Endothelial cell of umbilical vein (primary cell): ENCODE measurements at regions not wholly inside any gene's neighbourhood (a gene's known extent, or its start where the extent isn't known, plus 50 kb on each side); places are given as distances from the start of the nearest gene placed in this dataset.

Source experiments
- BruUV-seq: library from RNA; stranded (reverse); fragments of 400-500 nt; replicated peaks from 2 replicates; lab custom pipeline; 2021; lab: Mats Ljungman, UMichigan
- CTCF ChIA-PET: fragments of 300-600, 350-600 bp; sonication (Branson Sonifier 250); formaldehyde crosslinking; loops from one replicate; lab custom pipeline; 2021; ENCODE audit warnings: antibody characterized with exemption, inconsistent platforms; lab: Charles Lee
- POLR2A ChIA-PET: fragments of 300-600, 350-600 bp; sonication (Branson Sonifier 250); formaldehyde crosslinking; loops from one replicate; lab custom pipeline; 2021; ENCODE audit warnings: antibody characterized with exemption, inconsistent platforms; lab: Charles Lee
- DNase-seq: peaks from one replicate; pipeline ENCODE4 v3.0.0-alpha.2; 2011; ENCODE audit warnings: low read depth, low spot score
- FAIRE-seq: peaks from 2 replicates; lab custom pipeline; 2011; peaks lifted over from hg19 to GRCh38; lab: Jason Lieb, UNC
- H2AFZ ChIP-seq: 2 replicates; pipeline ENCODE4 v1.6.0; 2012; ENCODE audit warnings: low read depth, low read length, control low read depth, inconsistent platforms
- H3K27ac ChIP-seq: 2 replicates; pipeline ENCODE4 v1.5.1; 2011; ENCODE audit warnings: low read depth, mild to moderate bottlenecking, control low read depth, low read length, moderate library complexity; ENCODE audit not compliant: insufficient read depth
- H3K27me3 ChIP-seq, 2 experiments: 2 replicates each; pipeline versions ENCODE4 v1.6.0 to v1.6.1; 2011; ENCODE audit warnings: low read length in 2 of 2, mixed read lengths in 1 of 2; ENCODE audit not compliant: control insufficient read depth in 2 of 2, insufficient read depth in 2 of 2
- H3K36me3 ChIP-seq, 2 experiments: 2 replicates in 1 of 2; 3 replicates in 1 of 2; pipeline ENCODE4 v1.5.1; 2011; ENCODE audit warnings: low read length in 2 of 2, mild to moderate bottlenecking in 1 of 2, moderate library complexity in 1 of 2; ENCODE audit not compliant: control insufficient read depth in 2 of 2, insufficient read depth in 2 of 2; ENCODE audit errors: extremely low read depth in 1 of 2
- H3K4me1 ChIP-seq: 3 replicates; pipeline ENCODE4 v1.5.1; 2011; ENCODE audit warnings: mild to moderate bottlenecking, low read length; ENCODE audit not compliant: control insufficient read depth, insufficient read depth; ENCODE audit errors: extremely low read depth
- H3K4me2 ChIP-seq: 2 replicates; pipeline ENCODE4 v1.6.1; 2011; ENCODE audit warnings: low read length, control low read depth, mixed read lengths; ENCODE audit not compliant: insufficient read depth
- H3K4me3 ChIP-seq, 3 experiments: fragments of 200-600 bp in 1 of 3; sonication (generic), shearing (Covaris generic) in 1 of 3; replicated peaks in 1 of 3; 2 replicates each; pipeline ENCODE4 v1.5.1; 2011 to 2016; ENCODE audit warnings: control low read depth in 3 of 3, low read length in 3 of 3, mild to moderate bottlenecking in 2 of 3, inconsistent platforms in 1 of 3, low read depth in 1 of 3, moderate library complexity in 1 of 3; ENCODE audit not compliant: insufficient read depth in 1 of 3
- H3K79me2 ChIP-seq: 2 replicates; pipeline ENCODE4 v1.6.0; 2012; ENCODE audit warnings: low read length, inconsistent platforms; ENCODE audit not compliant: control insufficient read depth, insufficient read depth
- H3K9ac ChIP-seq: replicated peaks from 2 replicates; pipeline ENCODE3; 2011; ENCODE audit warnings: low read length, control low read depth; ENCODE audit not compliant: insufficient read depth; ENCODE audit errors: extremely low read depth
- H3K9me1 ChIP-seq: replicated peaks from 3 replicates; pipeline ENCODE4 v1.6.0; 2011; ENCODE audit warnings: mild to moderate bottlenecking, low read length; ENCODE audit not compliant: control insufficient read depth, insufficient read depth; ENCODE audit errors: extremely low read depth
- H3K9me3 ChIP-seq: replicated peaks from 2 replicates; pipeline ENCODE4 v1.5.1; 2012; ENCODE audit warnings: low read length, inconsistent platforms; ENCODE audit not compliant: control insufficient read depth, insufficient read depth
- H4K20me1 ChIP-seq: replicated peaks from 2 replicates; pipeline ENCODE3; 2011; ENCODE audit warnings: mild to moderate bottlenecking, low read length; ENCODE audit not compliant: control insufficient read depth, insufficient read depth; ENCODE audit errors: extremely low read depth
- CTCF ChIP-seq, 2 donors: IDR thresholded peaks; 1 replicate in 1 of 2; 2 replicates in 1 of 2; pipeline ENCODE4 v1.5.1; 2011; ENCODE audit warnings: low read length in 2 of 2, mild to moderate bottlenecking in 2 of 2, moderate library complexity in 2 of 2, control low read depth in 1 of 2, inconsistent platforms in 1 of 2, low read depth in 1 of 2; ENCODE audit not compliant: insufficient read depth in 1 of 2; ENCODE audit errors: extremely low read depth in 1 of 2
- EZH2 ChIP-seq: IDR thresholded peaks from 2 replicates; pipeline ENCODE4 v1.6.1; 2012; ENCODE audit warnings: borderline replicate concordance, low read depth, mild to moderate bottlenecking, moderate library complexity, low read length, inconsistent platforms; ENCODE audit not compliant: severe bottlenecking
- FOS ChIP-seq: IDR thresholded peaks from 2 replicates; pipeline ENCODE4 v1.6.1; 2011; ENCODE audit warnings: mild to moderate bottlenecking, low read length, moderate library complexity, borderline replicate concordance; ENCODE audit not compliant: insufficient read depth
- GATA2 ChIP-seq: IDR thresholded peaks from 2 replicates; pipeline ENCODE4 v1.7.0; 2011; ENCODE audit warnings: low read depth, mild to moderate bottlenecking, moderate library complexity, mixed read lengths, low read length; ENCODE audit not compliant: insufficient read length, insufficient read depth
- JUN ChIP-seq: IDR thresholded peaks from 2 replicates; pipeline ENCODE4 v1.6.1; 2011; ENCODE audit warnings: borderline replicate concordance, low read depth; ENCODE audit not compliant: insufficient read length, insufficient read depth
- MAX ChIP-seq: IDR thresholded peaks from 2 replicates; pipeline ENCODE4 v1.6.1; 2011; ENCODE audit not compliant: insufficient read depth, insufficient read length
- MYC ChIP-seq: IDR thresholded peaks from one replicate; pipeline ENCODE4 v1.6.1; 2011; ENCODE audit warnings: mild to moderate bottlenecking, low read depth, low read length
- POLR2A ChIP-seq: IDR thresholded peaks from 2 replicates; pipeline ENCODE4 v1.6.1; 2012; ENCODE audit warnings: low read depth, mild to moderate bottlenecking, control low read depth, low read length
- POLR2AphosphoS5 ChIP-seq: IDR thresholded peaks from 2 replicates; pipeline ENCODE4 v1.6.1; 2012; ENCODE audit warnings: low read depth, mild to moderate bottlenecking, control low read depth, low read length, moderate library complexity; ENCODE audit not compliant: insufficient read depth
- dilution Hi-C: fragments of 300-500 bp; cut with MboI; formaldehyde crosslinking; loops from one replicate; pipeline ENCODE4 v1.15.0; 2019; ENCODE audit warnings: low sequenced_read_pairs; ENCODE audit not compliant: extremely low pct_ligation_motif_present
- intact Hi-C: fragments of 100-400 bp; cut with micrococcal nuclease; formaldehyde crosslinking; loops from one replicate; pipeline ENCODE4 v1.10.0; 2022

GRCh38 chr19:30168760-30169159, 203.4 kb upstream of the ZNF536 start:
- FAIRE-seq, result no peak
- Histone ChIP-seq H3K27ac (no peak overlapping the region), H3K36me3 (no peaks in the 10 kb centered on the region), H3K4me2 (no peak overlapping the region), H2AFZ (no peak overlapping the region), H3K4me1 (no peaks in the 10 kb centered on the region), H3K27me3 (no peaks in the 10 kb centered on the region), H3K9ac (no peak overlapping the region), H3K9me3 (peaks cover 3% of the 10 kb centered on the region), H3K79me2 (no peaks in the 10 kb centered on the region), H4K20me1 (no peaks in the 10 kb centered on the region), H3K4me3 (no peak overlapping the region), H3K9me1 (no peaks in the 10 kb centered on the region)
- intact Hi-C loops (no loop called here), dilution Hi-C loops (no loop called here)
- TF ChIP-seq GATA2, result no peak
- CTCF ChIA-PET, result interaction anchor here (0.8 kb wide), 1 partner anchor 15 kb away, joined by 3 read pairs; no protein-coding TSS in a partner anchor
- DNase-seq, result no peak
- POLR2A ChIA-PET, result no interaction called here
- BruUV-seq, result no TSS peak

- ChIA-PET POLR2A (no interaction called here), CTCF (interaction anchor here (0.8 kb wide), 1 partner anchor 15 kb away, joined by 3 read pairs; no protein-coding TSS in a partner anchor)
- no peak for FAIRE-seq
- no TSS peak for BruUV-seq
- Histone ChIP-seq H3K4me1 (no peaks in the 10 kb centered on the region), H3K9me1 (no peaks in the 10 kb centered on the region), H3K4me3 (no peak overlapping the region), H4K20me1 (no peaks in the 10 kb centered on the region), H3K27ac (no peak overlapping the region), H3K27me3 (no peaks in the 10 kb centered on the region), H3K4me2 (no peak overlapping the region), H2AFZ (no peak overlapping the region), H3K9me3 (peaks cover 3% of the 10 kb centered on the region), H3K79me2 (no peaks in the 10 kb centered on the region), H3K36me3 (no peaks in the 10 kb centered on the region), H3K9ac (no peak overlapping the region)
- dilution Hi-C loops, result no loop called here
- DNase-seq, result no peak
- TF ChIP-seq EZH2 (no peak), POLR2AphosphoS5 (no peak), GATA2 (no peak), MYC (no peak), POLR2A (no peak), CTCF (IDR thresholded peaks at IDR 0.05; ENCODE audit: extremely low read depth in 1 of 2, insufficient read depth in 1 of 2, low read depth in 1 of 2, low read length in 2 of 2) (no peak), JUN (no peak), MAX (no peak), FOS (no peak)
- intact Hi-C loops, result no loop called here
Measured at GRCh38 chr19:30169196-30169900, 202.8 kb upstream of the ZNF536 start.
